T-helper 2 cell treated with Interferon-gamma antibody and Interleukin-4, amounts not matched to agents 5 μg/mL and 100 μg/mL, for 36 hours (primary cell): ENCODE measurements at regions not wholly inside any gene's neighbourhood (a gene's known extent, or its start where the extent isn't known, plus 50 kb on each side); places are given as distances from the start of the nearest gene placed in this dataset.
"Not testable (repeated sequence)": the region's sequence is repeated elsewhere in the genome, so short reads cannot be mapped to it uniquely, and the experiment has no call there.

Experiments
- DNase-seq: peaks from one replicate; pipeline ENCODE4 v3.0.0; 2021; ENCODE audit warnings: low spot score
- H3K27ac Mint-ChIP-seq: one replicate; pipeline ENCODE4 v1.8.0; 2021; ENCODE audit warnings: mild to moderate bottlenecking, mixed read lengths
- H3K27me3 Mint-ChIP-seq: one replicate; pipeline ENCODE4 v1.8.0; 2021; ENCODE audit warnings: low read depth, mixed read lengths
- H3K36me3 Mint-ChIP-seq: one replicate; pipeline ENCODE4 v1.8.0; 2021; ENCODE audit warnings: low read depth, mixed read lengths
- H3K4me1 Mint-ChIP-seq: one replicate; pipeline ENCODE4 v1.8.0; 2021; ENCODE audit warnings: low read depth, mixed read lengths
- H3K4me3 Mint-ChIP-seq: one replicate; pipeline ENCODE4 v1.8.0; 2022; ENCODE audit warnings: mild to moderate bottlenecking, moderate library complexity, mixed read lengths
- H3K9me3 Mint-ChIP-seq: one replicate; pipeline ENCODE4 v1.8.0; 2021; ENCODE audit warnings: mixed read lengths

DNA sequence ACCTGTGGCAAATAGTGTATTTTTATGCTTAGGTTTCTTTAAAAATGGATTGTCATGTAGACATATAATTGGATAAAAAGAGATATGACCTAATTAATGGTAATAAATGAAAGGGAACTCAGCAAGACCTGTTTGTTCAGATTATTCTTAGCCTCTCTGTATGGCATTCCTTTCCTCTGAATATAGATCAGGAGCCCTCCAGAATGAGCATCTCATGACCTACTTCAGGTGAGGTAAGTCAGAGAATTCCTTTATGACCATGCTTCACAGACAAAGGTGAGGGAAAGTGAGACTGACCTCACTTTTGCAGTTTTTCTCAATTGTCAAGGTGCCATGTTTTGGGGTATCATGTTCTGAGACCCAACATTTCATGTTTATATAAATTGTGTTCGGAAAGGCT, 1744.3 kb upstream of the PIK3C3 start:
- H3K4me3 Mint-ChIP-seq, result no peak overlapping the region
- no peaks in the 10 kb centered on the region for H3K4me1 Mint-ChIP-seq
- no peak for DNase-seq
- no peaks in the 10 kb centered on the region for H3K36me3 Mint-ChIP-seq
- no peak overlapping the region for H3K27ac Mint-ChIP-seq
- peaks cover 21% of the 10 kb centered on the region for H3K9me3 Mint-ChIP-seq
- H3K27me3 Mint-ChIP-seq, result no peaks in the 10 kb centered on the region

DNA sequence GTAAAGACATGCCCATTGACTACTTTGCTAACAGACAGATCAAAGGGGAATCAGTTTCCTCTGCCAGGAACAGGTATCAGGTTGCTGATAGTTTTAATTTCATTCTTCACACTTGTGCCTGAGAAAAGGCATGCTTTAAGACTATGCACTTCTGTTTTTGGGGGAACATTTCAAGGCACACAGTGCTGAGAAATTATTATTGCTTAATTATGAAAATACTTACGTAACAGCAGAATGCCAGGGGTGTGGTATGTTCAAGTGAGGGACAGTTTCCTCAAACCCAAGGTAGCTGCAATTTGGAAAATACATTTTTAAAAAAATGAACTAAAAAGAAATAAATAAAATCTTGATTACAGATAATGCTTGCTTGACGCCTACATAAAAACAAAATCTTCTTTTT, 1746.1 kb upstream of the PIK3C3 start:
- Mint-ChIP-seq H3K9me3 (peaks cover 28% of the 10 kb centered on the region), H3K4me3 (no peak overlapping the region), H3K36me3 (no peaks in the 10 kb centered on the region), H3K27ac (no peak overlapping the region), H3K27me3 (no peaks in the 10 kb centered on the region), H3K4me1 (no peaks in the 10 kb centered on the region)
- no peak for DNase-seq

DNA sequence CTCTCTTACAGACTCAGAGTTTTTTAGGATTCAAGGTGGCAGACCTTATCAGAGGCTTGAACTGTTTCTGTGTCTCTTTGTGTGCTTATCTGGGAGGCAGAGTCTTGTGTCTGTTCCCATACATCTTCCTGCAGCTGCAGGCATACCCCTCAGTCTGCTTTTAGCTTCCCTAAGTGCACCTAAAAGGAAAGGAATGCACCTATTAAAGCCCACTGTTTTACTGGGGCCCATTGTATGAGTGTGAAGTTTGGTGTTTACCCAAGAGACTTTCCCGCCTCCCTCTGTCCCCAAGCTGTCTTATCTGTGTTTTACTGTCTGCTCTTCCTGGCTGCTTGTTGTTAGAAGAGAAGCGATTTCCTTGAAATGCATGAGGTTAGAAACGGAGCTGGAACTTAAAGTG, 1757.3 kb upstream of the PIK3C3 start:
- Mint-ChIP-seq H3K36me3 (no peaks in the 10 kb centered on the region), H3K4me3 (no peak overlapping the region), H3K27ac (no peak overlapping the region), H3K9me3 (peaks cover 36% of the 10 kb centered on the region), H3K27me3 (no peaks in the 10 kb centered on the region), H3K4me1 (no peaks in the 10 kb centered on the region)
- no peak for DNase-seq

DNA sequence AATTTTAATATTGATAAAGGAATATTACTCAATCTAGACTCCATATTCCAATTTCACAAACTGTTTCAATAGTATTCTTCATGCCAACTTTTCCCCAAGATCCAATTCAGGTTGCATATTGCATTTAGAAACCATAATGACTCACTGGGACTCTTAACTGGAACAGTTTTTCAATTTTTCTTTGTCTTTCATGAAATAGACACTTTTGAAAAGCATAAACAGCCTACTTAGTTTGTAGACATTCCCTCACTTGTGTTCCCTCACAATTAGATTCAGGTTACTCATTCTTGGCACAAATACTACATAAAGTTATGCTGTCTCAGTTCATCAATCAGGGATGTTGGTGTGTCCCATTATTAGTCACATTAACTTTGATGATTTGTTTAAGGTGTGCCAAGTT, 1768.4 kb upstream of the PIK3C3 start:
- Mint-ChIP-seq H3K4me1 (no peaks in the 10 kb centered on the region), H3K27me3 (no peaks in the 10 kb centered on the region), H3K9me3 (peaks cover 15% of the 10 kb centered on the region), H3K4me3 (no peak overlapping the region), H3K27ac (no peak overlapping the region), H3K36me3 (no peaks in the 10 kb centered on the region)
- DNase-seq, result no peak

- DNase-seq, result no peak
- no peak overlapping the region for H3K27ac Mint-ChIP-seq
- H3K4me1 Mint-ChIP-seq, result no peaks in the 10 kb centered on the region
- H3K9me3 Mint-ChIP-seq, result peaks cover 21% of the 10 kb centered on the region
- H3K36me3 Mint-ChIP-seq, result no peaks in the 10 kb centered on the region
- no peaks in the 10 kb centered on the region for H3K27me3 Mint-ChIP-seq
- H3K4me3 Mint-ChIP-seq, result no peak overlapping the region
Measured at GRCh38 chr18:40179729-40180461, 1775.1 kb upstream of the PIK3C3 start.

DNA sequence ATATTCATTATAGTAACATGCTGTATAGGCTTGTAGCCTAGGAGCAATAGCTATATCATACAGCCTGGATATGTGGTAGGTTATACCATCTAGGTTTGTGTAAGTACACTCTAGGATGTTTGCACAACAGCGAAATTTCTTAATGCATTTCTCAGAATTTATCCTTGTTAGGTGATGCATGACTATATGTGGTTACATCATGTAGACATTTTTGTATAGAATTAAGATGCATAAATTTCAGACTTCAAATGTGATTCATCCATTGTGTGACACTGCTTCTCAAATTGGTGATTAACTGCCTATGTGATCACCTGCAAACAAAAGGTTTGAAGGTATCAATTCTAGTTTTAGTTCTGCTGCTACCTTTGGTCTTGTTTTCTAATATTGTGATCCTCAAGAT, 1787.0 kb upstream of the PIK3C3 start:
- DNase-seq, result no peak
- Mint-ChIP-seq H3K4me1 (no peaks in the 10 kb centered on the region), H3K36me3 (no peaks in the 10 kb centered on the region), H3K9me3 (peaks cover 33% of the 10 kb centered on the region), H3K27ac (no peak overlapping the region), H3K4me3 (no peak overlapping the region), H3K27me3 (no peaks in the 10 kb centered on the region)

DNA sequence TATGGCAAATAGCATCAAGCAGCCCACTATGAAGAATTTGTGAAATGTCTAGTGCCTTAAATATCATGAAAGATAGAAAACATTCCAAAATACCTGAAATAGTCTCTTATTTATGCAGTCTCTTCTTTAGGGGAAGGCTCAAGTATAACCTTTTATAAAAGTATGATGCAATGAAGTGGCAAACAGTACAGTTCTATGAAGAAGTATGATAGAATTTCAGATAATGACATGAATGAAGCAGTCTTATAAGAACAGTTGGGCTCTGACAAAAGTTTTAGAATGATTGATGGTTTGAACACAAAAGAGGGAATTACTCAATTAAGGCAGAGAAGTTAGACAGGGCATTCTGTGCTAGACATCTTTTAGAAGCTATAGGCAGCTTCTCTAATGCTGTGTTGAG, 1791.8 kb upstream of the PIK3C3 start:
- H3K4me1 Mint-ChIP-seq, result no peaks in the 10 kb centered on the region
- H3K27me3 Mint-ChIP-seq, result no peaks in the 10 kb centered on the region
- H3K36me3 Mint-ChIP-seq, result no peaks in the 10 kb centered on the region
- H3K9me3 Mint-ChIP-seq, result peaks cover 5% of the 10 kb centered on the region
- no peak overlapping the region for H3K27ac Mint-ChIP-seq
- no peak overlapping the region for H3K4me3 Mint-ChIP-seq
- DNase-seq, result no peak

- no peaks in the 10 kb centered on the region for H3K4me1 Mint-ChIP-seq
- no peak overlapping the region for H3K27ac Mint-ChIP-seq
- no peak for DNase-seq
- no peak overlapping the region for H3K4me3 Mint-ChIP-seq
- H3K9me3 Mint-ChIP-seq, result peaks cover 10% of the 10 kb centered on the region
- no peaks in the 10 kb centered on the region for H3K27me3 Mint-ChIP-seq
- no peaks in the 10 kb centered on the region for H3K36me3 Mint-ChIP-seq
Measured at GRCh38 chr18:40160361-40160760, 1794.7 kb upstream of the PIK3C3 start.

DNA sequence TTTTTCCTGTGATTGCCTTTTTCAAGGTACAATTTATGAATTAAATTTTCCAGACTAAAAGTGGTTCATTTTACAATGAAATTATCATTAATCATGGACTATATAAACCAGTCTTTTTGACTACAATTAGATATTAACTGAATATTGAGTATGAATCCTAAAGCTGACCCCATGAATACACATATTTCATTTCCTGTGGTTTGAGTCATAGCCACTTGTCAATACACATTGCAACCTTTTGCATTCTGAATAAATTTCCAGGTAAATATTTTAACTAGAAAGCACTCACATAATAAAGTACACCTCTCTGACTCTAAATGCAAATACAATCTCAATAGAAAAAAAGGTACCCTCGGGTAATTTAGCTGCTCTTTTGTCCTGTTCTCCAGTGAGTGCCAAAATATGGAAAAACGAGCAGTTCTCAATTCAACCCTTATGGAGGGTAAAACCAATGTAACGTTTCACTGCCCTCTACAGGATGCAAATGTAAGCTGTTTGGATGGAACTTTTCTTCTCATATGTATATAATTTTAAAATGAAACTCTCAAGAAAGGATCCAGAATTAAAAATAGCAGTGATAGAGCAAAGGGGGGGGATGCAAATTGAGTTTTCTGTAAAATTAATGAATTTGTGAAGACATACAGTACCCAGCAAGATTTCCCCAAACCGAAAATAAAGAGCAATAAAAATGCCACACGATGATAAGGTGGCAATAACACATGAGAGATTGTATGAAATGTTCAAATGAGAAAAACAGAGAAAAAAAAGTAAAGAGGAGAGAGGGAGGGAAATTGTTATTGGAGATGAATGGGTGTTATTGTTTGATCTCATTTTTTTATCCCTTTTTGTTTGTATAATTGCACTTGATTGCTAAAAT, 1795.7 kb upstream of the PIK3C3 start:
- Mint-ChIP-seq H3K27ac (no peak overlapping the region), H3K4me3 (no peak overlapping the region), H3K36me3 (no peaks in the 10 kb centered on the region), H3K4me1 (no peaks in the 10 kb centered on the region), H3K9me3 (peaks cover 10% of the 10 kb centered on the region), H3K27me3 (no peaks in the 10 kb centered on the region)
- no peak for DNase-seq

DNA sequence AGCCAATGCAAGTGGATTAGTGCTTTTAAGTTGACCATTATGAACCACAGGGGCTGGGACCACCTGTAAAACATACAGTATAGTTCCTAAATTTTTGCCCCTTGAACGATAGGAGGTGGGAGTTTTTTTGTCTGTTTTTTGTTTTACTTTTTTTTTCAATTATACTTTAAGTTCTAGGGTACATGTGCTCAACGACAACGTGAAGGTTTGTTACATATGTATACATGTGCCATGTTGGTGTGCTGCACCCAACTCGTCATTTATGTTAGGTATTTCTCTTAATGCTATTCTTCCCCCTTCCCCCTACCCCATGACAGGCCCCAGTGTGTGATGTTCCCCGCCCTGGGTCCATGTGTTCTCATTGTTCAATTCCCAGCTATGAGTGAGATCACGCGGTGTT, 1797.9 kb upstream of the PIK3C3 start:
- Mint-ChIP-seq H3K27ac (no peak overlapping the region), H3K9me3 (peaks cover 10% of the 10 kb centered on the region), H3K4me1 (no peaks in the 10 kb centered on the region), H3K27me3 (no peaks in the 10 kb centered on the region), H3K36me3 (no peaks in the 10 kb centered on the region), H3K4me3 (no peak overlapping the region)
- no peak for DNase-seq

DNA sequence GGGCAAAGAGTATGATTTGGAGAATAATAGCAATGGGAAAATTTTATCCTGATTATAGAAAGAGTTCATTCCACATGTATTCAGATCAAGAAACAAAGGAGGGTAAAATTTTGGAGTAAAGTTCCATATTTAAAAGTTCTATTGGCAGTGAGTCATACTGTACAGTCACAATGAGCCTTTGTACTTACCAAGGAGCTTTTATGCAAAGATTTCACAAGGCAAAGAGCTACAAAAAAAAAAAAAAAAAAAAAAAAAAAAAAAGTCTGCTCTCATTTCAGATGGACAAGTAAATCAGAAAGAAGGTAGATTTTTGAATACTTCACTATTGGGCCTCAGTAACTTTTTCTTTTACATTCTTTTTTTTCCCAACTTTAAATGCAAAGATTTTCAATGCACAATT, 1802.2 kb upstream of the PIK3C3 start:
- Mint-ChIP-seq H3K9me3 (peaks cover 24% of the 10 kb centered on the region), H3K27ac (no peak overlapping the region), H3K4me3 (no peak overlapping the region), H3K36me3 (no peaks in the 10 kb centered on the region), H3K4me1 (no peaks in the 10 kb centered on the region), H3K27me3 (no peaks in the 10 kb centered on the region)
- no peak for DNase-seq

- no peak for DNase-seq
- no peak overlapping the region for H3K4me3 Mint-ChIP-seq
- no peaks in the 10 kb centered on the region for H3K27me3 Mint-ChIP-seq
- H3K9me3 Mint-ChIP-seq, result peaks cover 20% of the 10 kb centered on the region
- H3K36me3 Mint-ChIP-seq, result no peaks in the 10 kb centered on the region
- H3K27ac Mint-ChIP-seq, result no peak overlapping the region
- no peaks in the 10 kb centered on the region for H3K4me1 Mint-ChIP-seq
Measured at GRCh38 chr18:40148960-40149359, 1806.1 kb upstream of the PIK3C3 start.

DNA sequence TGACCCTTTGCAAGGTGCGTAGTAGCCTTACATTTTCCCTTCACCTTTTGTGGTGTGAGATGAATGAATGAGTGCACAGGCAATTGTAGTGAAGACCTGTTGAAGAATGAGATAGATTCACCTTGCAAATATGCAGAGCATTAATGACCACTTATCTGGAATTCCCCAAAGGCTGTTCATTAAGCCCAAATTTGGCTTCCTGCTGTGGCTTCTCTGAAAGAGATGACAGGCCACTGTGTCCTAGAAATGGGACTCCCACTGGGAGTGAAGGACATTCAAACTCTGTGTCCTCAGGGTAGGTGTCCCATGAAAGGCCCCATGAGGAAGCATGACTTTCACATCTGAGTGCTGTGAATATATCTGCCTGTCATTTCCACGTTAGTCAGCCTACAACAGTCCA, 1821.8 kb upstream of the PIK3C3 start:
- H3K36me3 Mint-ChIP-seq, result no peaks in the 10 kb centered on the region
- H3K4me1 Mint-ChIP-seq, result no peaks in the 10 kb centered on the region
- no peaks in the 10 kb centered on the region for H3K27me3 Mint-ChIP-seq
- no peak for DNase-seq
- no peak overlapping the region for H3K4me3 Mint-ChIP-seq
- peaks cover 29% of the 10 kb centered on the region for H3K9me3 Mint-ChIP-seq
- no peak overlapping the region for H3K27ac Mint-ChIP-seq

DNA sequence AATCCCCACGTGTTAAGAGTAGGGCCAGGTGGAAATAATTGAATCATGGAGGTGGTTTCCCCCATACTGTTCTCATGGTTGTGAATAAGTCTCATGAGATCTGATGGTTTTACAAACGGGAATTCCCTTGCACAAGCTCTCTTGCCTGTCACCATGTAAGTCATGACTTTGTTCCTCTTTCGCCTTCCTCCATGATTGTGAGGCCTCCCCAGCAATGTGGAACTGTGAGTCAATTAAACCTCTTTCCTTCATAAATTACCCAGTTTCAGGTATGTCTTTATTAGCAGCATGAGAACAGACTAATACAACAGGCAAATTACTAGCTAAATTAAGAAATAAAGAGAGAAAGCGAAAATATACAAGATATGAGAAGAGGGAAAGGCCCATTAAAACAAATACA, 1822.6 kb upstream of the PIK3C3 start:
- H3K9me3 Mint-ChIP-seq, result peaks cover 34% of the 10 kb centered on the region
- not testable (repeated sequence) for H3K27ac Mint-ChIP-seq, H3K36me3 Mint-ChIP-seq, DNase-seq, H3K27me3 Mint-ChIP-seq, H3K4me1 Mint-ChIP-seq, H3K4me3 Mint-ChIP-seq
